Body of pancreas (tissue), 4 donors: ENCODE measurements at regions not wholly inside any gene's neighbourhood (a gene's known extent, or its start where the extent isn't known, plus 50 kb on each side); places are given as distances from the start of the nearest gene placed in this dataset.

Source experiments
- POLR2A ChIP-seq, 3 donors: fragments of 450-650 bp; IDR thresholded peaks; one replicate each; pipeline ENCODE4 v1.6.1; 2016; ENCODE audit warnings: antibody characterized with exemption in 3 of 3, mild to moderate bottlenecking in 2 of 3
- TF ChIP-seq, protein P1 (sequence below), 7 experiments: fragments of 450-650 bp in 4 of 7; fragments of 200-600 bp in 3 of 7; sonication (generic) in 3 of 7; IDR thresholded peaks; one replicate each; pipeline ENCODE4 v1.5.1; 2016 to 2019; ENCODE audit warnings: antibody characterized with exemption in 7 of 7

DNA sequence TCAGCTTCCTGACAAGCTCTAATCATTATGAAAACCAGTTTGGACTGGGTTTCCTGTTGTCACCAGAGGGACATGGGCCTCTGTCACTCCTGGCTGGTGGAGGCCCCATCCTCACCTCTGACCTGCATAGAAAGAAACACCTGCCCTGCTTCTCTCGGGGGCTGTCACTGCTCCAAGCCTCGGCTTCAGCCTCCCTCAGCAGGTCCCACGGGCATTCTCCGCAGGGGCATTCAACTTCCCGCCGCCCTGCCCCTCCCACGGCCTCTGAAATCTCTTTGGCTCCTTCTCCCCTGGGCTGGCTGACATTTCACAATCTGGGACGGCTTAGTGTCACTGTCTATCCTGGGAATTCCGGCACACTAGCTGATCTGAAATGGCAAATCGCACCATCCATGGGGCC is 257.9 kb downstream of the CTTN start:
- TF ChIP-seq, protein P1, sequence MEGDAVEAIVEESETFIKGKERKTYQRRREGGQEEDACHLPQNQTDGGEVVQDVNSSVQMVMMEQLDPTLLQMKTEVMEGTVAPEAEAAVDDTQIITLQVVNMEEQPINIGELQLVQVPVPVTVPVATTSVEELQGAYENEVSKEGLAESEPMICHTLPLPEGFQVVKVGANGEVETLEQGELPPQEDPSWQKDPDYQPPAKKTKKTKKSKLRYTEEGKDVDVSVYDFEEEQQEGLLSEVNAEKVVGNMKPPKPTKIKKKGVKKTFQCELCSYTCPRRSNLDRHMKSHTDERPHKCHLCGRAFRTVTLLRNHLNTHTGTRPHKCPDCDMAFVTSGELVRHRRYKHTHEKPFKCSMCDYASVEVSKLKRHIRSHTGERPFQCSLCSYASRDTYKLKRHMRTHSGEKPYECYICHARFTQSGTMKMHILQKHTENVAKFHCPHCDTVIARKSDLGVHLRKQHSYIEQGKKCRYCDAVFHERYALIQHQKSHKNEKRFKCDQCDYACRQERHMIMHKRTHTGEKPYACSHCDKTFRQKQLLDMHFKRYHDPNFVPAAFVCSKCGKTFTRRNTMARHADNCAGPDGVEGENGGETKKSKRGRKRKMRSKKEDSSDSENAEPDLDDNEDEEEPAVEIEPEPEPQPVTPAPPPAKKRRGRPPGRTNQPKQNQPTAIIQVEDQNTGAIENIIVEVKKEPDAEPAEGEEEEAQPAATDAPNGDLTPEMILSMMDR (IDR thresholded peaks at IDR 0.05), result no peak
- TF ChIP-seq POLR2A (IDR thresholded peaks at IDR 0.05), result no peak
